ENCODE measurements at regions not wholly inside any gene's neighbourhood (a gene's known extent, or its start where the extent isn't known, plus 50 kb on each side); places are given as distances from the start of the nearest gene placed in this dataset.

GRCh38 chr6:105474234-105474633, 71.4 kb upstream of the PREP start:
- WGBS (ENCODE audit: insufficient coverage), result 96% methylated on average over 4 of the region's 5 CpGs
- no peaks in the 10 kb centered on the region for H3K4me1 Mint-ChIP-seq
- H3K27ac Mint-ChIP-seq, result no peak overlapping the region
- DNase-seq (no peak), ATAC-seq (no peak)
- TF ChIP-seq CTCF (IDR thresholded peaks at IDR 0.05), result no peak
- peaks cover 3% of the 10 kb centered on the region in 2 donors for H3K9me3 Mint-ChIP-seq
- H3K36me3 Mint-ChIP-seq, result peaks cover 8% of the 10 kb centered on the region
- no peak overlapping the region for H3K4me3 Mint-ChIP-seq
- Histone ChIP-seq H3K36me3 (ENCODE audit: control insufficient read depth, insufficient read depth, low read length) (no peaks in the 10 kb centered on the region), H3K4me3 (ENCODE audit: low read length) (no peak overlapping the region), H3K9me3 (ENCODE audit: control insufficient read depth, insufficient read depth, low read length) (no peaks in the 10 kb centered on the region), H3K27ac (ENCODE audit: low read length) (no peak overlapping the region), H3K27me3 (ENCODE audit: control insufficient read depth, insufficient read depth, low read length) (no peaks in the 10 kb centered on the region), H3K4me1 (ENCODE audit: control insufficient read depth, insufficient read depth, low read length) (no peaks in the 10 kb centered on the region)
- peaks cover 0 to 6% of the 10 kb centered on the region in 2 donors for H3K27me3 Mint-ChIP-seq (ENCODE audit: low read depth in 2 of 2)
- intact Hi-C loops (cut with micrococcal nuclease), result no loop called here

GRCh38 chr6:105469946-105470345, 67.1 kb upstream of the PREP start:
- no peaks in the 10 kb centered on the region for H3K27me3 ChIP-seq (ENCODE audit: control insufficient read depth, insufficient read depth, low read length)
- peaks cover 4% of the 10 kb centered on the region for H3K9me3 ChIP-seq (ENCODE audit: control insufficient read depth, insufficient read depth, low read length)
- H3K36me3 Mint-ChIP-seq, result no peaks in the 10 kb centered on the region
- no peaks in the 10 kb centered on the region for H3K4me1 ChIP-seq (ENCODE audit: control insufficient read depth, insufficient read depth, low read length)
- H3K9me3 Mint-ChIP-seq, result peaks cover 0 to 7% of the 10 kb centered on the region in 2 donors
- no peak overlapping the region for H3K4me3 Mint-ChIP-seq
- intact Hi-C loops (cut with micrococcal nuclease), result no loop called here
- H3K36me3 ChIP-seq (ENCODE audit: control insufficient read depth, insufficient read depth, low read length), result no peaks in the 10 kb centered on the region
- no peaks in the 10 kb centered on the region for H3K4me1 Mint-ChIP-seq
- no peak for TF ChIP-seq CTCF (IDR thresholded peaks at IDR 0.05)
- peaks cover 0 to 9% of the 10 kb centered on the region in 2 donors for H3K27me3 Mint-ChIP-seq (ENCODE audit: low read depth in 2 of 2)
- DNase-seq (no peak), ATAC-seq (no peak)
- WGBS (ENCODE audit: insufficient coverage), result 82% methylated on average over 2 of the region's 2 CpGs
- no peak overlapping the region for H3K4me3 ChIP-seq (ENCODE audit: low read length)
- H3K27ac Mint-ChIP-seq, result no peak overlapping the region
- no peak overlapping the region for H3K27ac ChIP-seq (ENCODE audit: low read length)

GRCh38 chr6:105468850-105469249, 66.0 kb upstream of the PREP start:
- H3K27ac ChIP-seq (ENCODE audit: low read length), result no peak overlapping the region
- H3K4me3 ChIP-seq (ENCODE audit: low read length), result no peak overlapping the region
- Mint-ChIP-seq H3K4me1 (no peaks in the 10 kb centered on the region), H3K27me3 (ENCODE audit: low read depth in 2 of 2) (peaks cover 0 to 10% of the 10 kb centered on the region in 2 donors), H3K4me3 (no peak overlapping the region), H3K27ac (no peak overlapping the region), H3K9me3 (peaks cover 0 to 8% of the 10 kb centered on the region in 2 donors), H3K36me3 (no peaks in the 10 kb centered on the region)
- WGBS (ENCODE audit: insufficient coverage), result 90% methylated on average over 2 of the region's 4 CpGs
- ATAC-seq (no peak), DNase-seq (no peak)
- TF ChIP-seq CTCF (IDR thresholded peaks at IDR 0.05), result no peak
- no peaks in the 10 kb centered on the region for H3K27me3 ChIP-seq (ENCODE audit: control insufficient read depth, insufficient read depth, low read length)
- intact Hi-C loops (cut with micrococcal nuclease), result no loop called here
- no peaks in the 10 kb centered on the region for H3K4me1 ChIP-seq (ENCODE audit: control insufficient read depth, insufficient read depth, low read length)
- no peaks in the 10 kb centered on the region for H3K36me3 ChIP-seq (ENCODE audit: control insufficient read depth, insufficient read depth, low read length)
- peaks cover 4% of the 10 kb centered on the region for H3K9me3 ChIP-seq (ENCODE audit: control insufficient read depth, insufficient read depth, low read length)

GRCh38 chr6:105460860-105461259, 58.0 kb upstream of the PREP start:
- no peak for DNase-seq
- Mint-ChIP-seq H3K27ac (no peak overlapping the region), H3K9me3 (peaks cover 0 to 6% of the 10 kb centered on the region in 2 donors), H3K4me3 (no peak overlapping the region), H3K36me3 (no peaks in the 10 kb centered on the region), H3K4me1 (peaks cover 0 to 5% of the 10 kb centered on the region in 2 donors), H3K27me3 (ENCODE audit: low read depth in 2 of 2) (peaks cover 0 to 8% of the 10 kb centered on the region in 2 donors)
- TF ChIP-seq CTCF (IDR thresholded peaks at IDR 0.05), result no peak
- H3K4me1 ChIP-seq (ENCODE audit: control insufficient read depth, insufficient read depth, low read length), result no peaks in the 10 kb centered on the region
- no peaks in the 10 kb centered on the region for H3K36me3 ChIP-seq (ENCODE audit: control insufficient read depth, insufficient read depth, low read length)
- WGBS (ENCODE audit: insufficient coverage), result 100% methylated on average over 4 of the region's 4 CpGs
- ATAC-seq, result no peak
- H3K9me3 ChIP-seq (ENCODE audit: control insufficient read depth, insufficient read depth, low read length), result no peaks in the 10 kb centered on the region
- H3K27me3 ChIP-seq (ENCODE audit: control insufficient read depth, insufficient read depth, low read length), result no peaks in the 10 kb centered on the region
- intact Hi-C loops (cut with micrococcal nuclease), result no loop called here
- no peak overlapping the region for H3K27ac ChIP-seq (ENCODE audit: low read length)
- no peak overlapping the region for H3K4me3 ChIP-seq (ENCODE audit: low read length)

All from natural killer cell (primary cell).